ENCODE measurements at regions not wholly inside any gene's neighbourhood (a gene's known extent, or its start where the extent isn't known, plus 50 kb on each side); places are given as distances from the start of the nearest gene placed in this dataset.

DNA sequence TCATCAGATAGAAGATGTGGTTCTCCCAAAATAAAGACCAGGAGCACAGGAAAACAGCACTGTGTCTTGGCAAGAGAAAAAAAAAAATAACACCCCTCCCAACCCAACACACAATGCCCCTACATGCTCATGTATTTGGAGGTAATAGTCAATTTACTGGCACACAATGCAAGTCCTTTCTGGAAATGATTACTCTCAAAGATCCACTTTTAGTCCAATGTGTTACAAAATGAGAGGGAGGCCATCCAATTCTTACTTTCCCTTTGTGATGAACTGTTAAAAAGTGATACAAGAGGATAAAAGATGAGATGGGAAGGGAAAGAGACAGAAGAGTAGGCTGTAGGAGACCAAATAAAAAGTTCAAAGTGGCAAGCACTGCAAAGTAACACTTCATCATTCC is 180.3 kb upstream of the DKK2 start:
- TF ChIP-seq, protein P1, sequence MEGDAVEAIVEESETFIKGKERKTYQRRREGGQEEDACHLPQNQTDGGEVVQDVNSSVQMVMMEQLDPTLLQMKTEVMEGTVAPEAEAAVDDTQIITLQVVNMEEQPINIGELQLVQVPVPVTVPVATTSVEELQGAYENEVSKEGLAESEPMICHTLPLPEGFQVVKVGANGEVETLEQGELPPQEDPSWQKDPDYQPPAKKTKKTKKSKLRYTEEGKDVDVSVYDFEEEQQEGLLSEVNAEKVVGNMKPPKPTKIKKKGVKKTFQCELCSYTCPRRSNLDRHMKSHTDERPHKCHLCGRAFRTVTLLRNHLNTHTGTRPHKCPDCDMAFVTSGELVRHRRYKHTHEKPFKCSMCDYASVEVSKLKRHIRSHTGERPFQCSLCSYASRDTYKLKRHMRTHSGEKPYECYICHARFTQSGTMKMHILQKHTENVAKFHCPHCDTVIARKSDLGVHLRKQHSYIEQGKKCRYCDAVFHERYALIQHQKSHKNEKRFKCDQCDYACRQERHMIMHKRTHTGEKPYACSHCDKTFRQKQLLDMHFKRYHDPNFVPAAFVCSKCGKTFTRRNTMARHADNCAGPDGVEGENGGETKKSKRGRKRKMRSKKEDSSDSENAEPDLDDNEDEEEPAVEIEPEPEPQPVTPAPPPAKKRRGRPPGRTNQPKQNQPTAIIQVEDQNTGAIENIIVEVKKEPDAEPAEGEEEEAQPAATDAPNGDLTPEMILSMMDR (IDR thresholded peaks at IDR 0.05; ENCODE audit: insufficient read depth, low read length, poor library complexity, severe bottlenecking) = no peak
- no peak for TF ChIP-seq EZH2phosphoT487 (conservative IDR thresholded peaks at IDR 0.05; ENCODE audit: low read length)

Data from SU-DHL-6 (cell line).